KMS-11 (cell line): ENCODE measurements at regions not wholly inside any gene's neighbourhood (a gene's known extent, or its start where the extent isn't known, plus 50 kb on each side); places are given as distances from the start of the nearest gene placed in this dataset.

Experiments used
- H2AFZ ChIP-seq: fragments of 200-600 bp; sonication (generic); 2 replicates; pipeline ENCODE4 v1.6.1; 2016; ENCODE audit warnings: antibody characterized with exemption, mixed run types, low read depth
- H3K27ac ChIP-seq: fragments of 200-600 bp; sonication (generic); 2 replicates; pipeline ENCODE4 v1.6.1; 2016; ENCODE audit warnings: mild to moderate bottlenecking, mixed run types
- H3K27me3 ChIP-seq: fragments of 200-600 bp; sonication (generic); 2 replicates; pipeline ENCODE4 v1.6.1; 2017; ENCODE audit warnings: mild to moderate bottlenecking, low read depth, mixed run types, moderate library complexity; ENCODE audit not compliant: insufficient read depth
- H3K36me3 ChIP-seq: fragments of 200-600 bp; sonication (generic); 2 replicates; pipeline ENCODE4 v1.6.1; 2017; ENCODE audit warnings: mild to moderate bottlenecking, mixed run types; ENCODE audit not compliant: insufficient read depth
- H3K4me1 ChIP-seq: fragments of 200-600 bp; sonication (generic); 2 replicates; pipeline ENCODE4 v1.6.1; 2016; ENCODE audit warnings: mild to moderate bottlenecking, low read depth, mixed run types; ENCODE audit not compliant: poor library complexity, severe bottlenecking
- H3K4me2 ChIP-seq: fragments of 200-600 bp; sonication (generic); 2 replicates; pipeline ENCODE4 v1.7.0; 2016; ENCODE audit warnings: mild to moderate bottlenecking, mixed run types
- H3K4me3 ChIP-seq: fragments of 200-600 bp; sonication (generic); IDR thresholded peaks from 2 replicates; pipeline ENCODE4 v1.6.1; 2017; ENCODE audit warnings: low read depth, low read length, mixed read lengths; ENCODE audit not compliant: insufficient read depth
- H3K79me2 ChIP-seq: fragments of 200-600 bp; sonication (generic); 2 replicates; pipeline ENCODE4 v1.6.1; 2016; ENCODE audit warnings: low read depth, mixed run types; ENCODE audit not compliant: insufficient read depth
- H3K9ac ChIP-seq: fragments of 200-600 bp; sonication (generic); 2 replicates; pipeline ENCODE4 v1.6.1; 2016; ENCODE audit warnings: mild to moderate bottlenecking, mixed run types
- H4K20me1 ChIP-seq: fragments of 200-600 bp; sonication (generic); 2 replicates; pipeline ENCODE4 v1.6.1; 2016; ENCODE audit warnings: mild to moderate bottlenecking, mixed run types; ENCODE audit not compliant: insufficient read depth
- CTCF ChIP-seq: fragments of 200-600 bp; sonication (generic); conservative IDR thresholded peaks from 2 replicates; pipeline ENCODE4 v1.6.1; 2017; ENCODE audit warnings: low read depth, mild to moderate bottlenecking, antibody characterized with exemption, low read length, moderate library complexity, mixed read lengths

GRCh38 chr22:22417495-22418162, 90.9 kb downstream of the ZNF280B start:
- H3K79me2 ChIP-seq, result no peaks in the 10 kb centered on the region
- H3K36me3 ChIP-seq, result no peaks in the 10 kb centered on the region
- no peaks in the 10 kb centered on the region for H4K20me1 ChIP-seq
- H3K4me2 ChIP-seq, result no peak overlapping the region
- H3K4me1 ChIP-seq, result peaks cover 2% of the 10 kb centered on the region
- H3K9ac ChIP-seq, result no peak overlapping the region
- no peak overlapping the region for H3K4me3 ChIP-seq
- H3K27me3 ChIP-seq, result no peaks in the 10 kb centered on the region
- H2AFZ ChIP-seq, result no peak overlapping the region
- no peak overlapping the region for H3K27ac ChIP-seq
- no peak for TF ChIP-seq CTCF

GRCh38 chr22:22418163-22418549, 90.4 kb downstream of the ZNF280B start:
- no peaks in the 10 kb centered on the region for H3K79me2 ChIP-seq
- peaks cover 6% of the 10 kb centered on the region for H3K4me1 ChIP-seq
- H3K27me3 ChIP-seq, result no peaks in the 10 kb centered on the region
- no peaks in the 10 kb centered on the region for H4K20me1 ChIP-seq
- no peak for TF ChIP-seq CTCF
- H2AFZ ChIP-seq, result no peak overlapping the region
- H3K4me2 ChIP-seq, result no peak overlapping the region
- H3K36me3 ChIP-seq, result no peaks in the 10 kb centered on the region
- H3K9ac ChIP-seq, result no peak overlapping the region
- no peak overlapping the region for H3K27ac ChIP-seq
- no peak overlapping the region for H3K4me3 ChIP-seq

- Histone ChIP-seq H4K20me1 (no peaks in the 10 kb centered on the region), H3K4me1 (peaks cover 6% of the 10 kb centered on the region), H3K9ac (no peak overlapping the region), H2AFZ (no peak overlapping the region), H3K4me3 (no peak overlapping the region), H3K27me3 (no peaks in the 10 kb centered on the region), H3K79me2 (no peaks in the 10 kb centered on the region), H3K4me2 (no peak overlapping the region), H3K27ac (no peak overlapping the region), H3K36me3 (no peaks in the 10 kb centered on the region)
- TF ChIP-seq CTCF, result no peak
Measured at GRCh38 chr22:22418957-22419356, 89.6 kb downstream of the ZNF280B start.

GRCh38 chr22:22420580-22420979, 88.0 kb downstream of the ZNF280B start:
- Histone ChIP-seq H3K27ac (no peak overlapping the region), H3K27me3 (no peaks in the 10 kb centered on the region), H2AFZ (no peak overlapping the region)

More at GRCh38 chr22:22420580-22420979, 88.0 kb downstream of the ZNF280B start:
- Histone ChIP-seq H3K4me1 (peaks cover 6% of the 10 kb centered on the region), H3K9ac (no peak overlapping the region), H3K36me3 (no peaks in the 10 kb centered on the region), H3K79me2 (no peaks in the 10 kb centered on the region), H3K4me2 (no peak overlapping the region), H4K20me1 (no peaks in the 10 kb centered on the region), H3K4me3 (no peak overlapping the region)
- no peak for TF ChIP-seq CTCF
